C4-2B (cell line): ENCODE measurements at regions not wholly inside any gene's neighbourhood (a gene's known extent, or its start where the extent isn't known, plus 50 kb on each side); places are given as distances from the start of the nearest gene placed in this dataset.
"Not testable (repeated sequence)": the region's sequence is repeated elsewhere in the genome, so short reads cannot be mapped to it uniquely, and the experiment has no call there.

Experiments used
- H3K27ac ChIP-seq: fragments of 450-650 bp; 2 replicates; pipeline ENCODE4 v1.5.1; 2017
- ZFX ChIP-seq: fragments of 450-650 bp; IDR thresholded peaks from 2 replicates; pipeline ENCODE4 v1.6.1; 2017
- TF ChIP-seq, protein P1 (sequence below): fragments of 450-650 bp; conservative IDR thresholded peaks from 2 replicates; pipeline ENCODE4 v1.5.1; 2017; ENCODE audit warnings: mild to moderate bottlenecking

GRCh38 chr6:90364286-90364685 lies 67.6 kb upstream of the BACH2 start:
- no peak overlapping the region for H3K27ac ChIP-seq
- TF ChIP-seq, protein P1, sequence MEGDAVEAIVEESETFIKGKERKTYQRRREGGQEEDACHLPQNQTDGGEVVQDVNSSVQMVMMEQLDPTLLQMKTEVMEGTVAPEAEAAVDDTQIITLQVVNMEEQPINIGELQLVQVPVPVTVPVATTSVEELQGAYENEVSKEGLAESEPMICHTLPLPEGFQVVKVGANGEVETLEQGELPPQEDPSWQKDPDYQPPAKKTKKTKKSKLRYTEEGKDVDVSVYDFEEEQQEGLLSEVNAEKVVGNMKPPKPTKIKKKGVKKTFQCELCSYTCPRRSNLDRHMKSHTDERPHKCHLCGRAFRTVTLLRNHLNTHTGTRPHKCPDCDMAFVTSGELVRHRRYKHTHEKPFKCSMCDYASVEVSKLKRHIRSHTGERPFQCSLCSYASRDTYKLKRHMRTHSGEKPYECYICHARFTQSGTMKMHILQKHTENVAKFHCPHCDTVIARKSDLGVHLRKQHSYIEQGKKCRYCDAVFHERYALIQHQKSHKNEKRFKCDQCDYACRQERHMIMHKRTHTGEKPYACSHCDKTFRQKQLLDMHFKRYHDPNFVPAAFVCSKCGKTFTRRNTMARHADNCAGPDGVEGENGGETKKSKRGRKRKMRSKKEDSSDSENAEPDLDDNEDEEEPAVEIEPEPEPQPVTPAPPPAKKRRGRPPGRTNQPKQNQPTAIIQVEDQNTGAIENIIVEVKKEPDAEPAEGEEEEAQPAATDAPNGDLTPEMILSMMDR = no peak
- no peak for TF ChIP-seq ZFX

DNA sequence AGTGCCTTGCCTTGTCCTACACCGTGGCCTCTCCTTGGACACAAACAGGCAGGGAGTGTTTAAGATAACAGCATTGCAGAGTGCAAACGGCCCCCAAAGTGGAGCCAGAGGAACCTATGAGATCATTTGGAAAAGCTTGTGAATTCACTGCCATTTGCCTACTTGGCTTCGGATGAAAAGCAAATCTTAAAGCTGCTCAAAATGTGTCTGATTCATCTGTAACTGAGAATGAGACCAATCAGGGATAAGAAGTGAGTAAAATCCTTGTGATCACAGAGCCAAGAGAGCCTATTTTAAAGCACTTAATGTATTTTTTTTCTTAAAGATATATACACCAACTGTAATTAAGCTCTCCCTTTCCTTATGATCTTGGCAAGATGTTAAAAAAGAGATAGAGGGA lies 65.7 kb upstream of the BACH2 start:
- no peak overlapping the region for H3K27ac ChIP-seq
- no peak for TF ChIP-seq ZFX
- TF ChIP-seq, protein P1 = no peak

GRCh38 chr6:90361174-90361573 lies 64.5 kb upstream of the BACH2 start:
- TF ChIP-seq, protein P1 = no peak
- no peak for TF ChIP-seq ZFX

DNA sequence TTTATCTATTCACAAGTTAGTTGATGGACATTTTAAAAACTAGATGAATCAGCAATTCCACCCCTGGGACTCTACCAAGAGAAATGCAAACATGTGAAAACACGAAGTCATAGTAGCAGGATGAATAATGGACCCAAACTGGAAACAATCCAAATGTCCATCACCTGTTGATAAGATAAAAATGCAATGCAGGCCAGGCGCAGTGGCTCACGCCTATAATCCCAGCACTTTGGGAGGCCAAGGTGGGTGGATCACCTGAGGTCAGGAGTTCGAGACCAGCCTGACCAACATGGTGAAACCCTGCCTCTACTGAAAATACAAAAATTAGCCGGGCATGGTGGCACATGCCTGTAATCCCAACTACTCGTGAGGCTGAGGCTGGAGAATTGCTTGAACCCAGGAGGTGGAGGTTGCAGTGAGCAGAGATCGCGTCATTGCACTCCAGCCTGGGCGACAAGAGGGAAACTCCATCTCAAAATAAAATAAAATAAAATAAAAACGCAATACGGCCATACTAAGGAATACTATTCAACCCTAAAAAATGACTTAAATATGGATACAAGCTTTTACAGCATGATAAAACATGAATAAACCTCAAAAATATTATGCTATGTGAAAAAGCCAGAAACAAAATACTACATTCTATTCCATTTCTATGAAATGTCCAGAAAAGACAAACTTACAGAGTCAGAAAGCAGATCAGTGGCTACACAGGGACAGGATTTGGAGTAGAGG lies 61.6 kb upstream of the BACH2 start:
- H3K27ac ChIP-seq = not testable (repeated sequence)

More at GRCh38 chr6:90361174-90361573, 64.5 kb upstream of the BACH2 start:
- no peak overlapping the region for H3K27ac ChIP-seq

- TF ChIP-seq ZFX = no peak
- TF ChIP-seq, protein P1 = no peak
- H3K27ac ChIP-seq = no peak overlapping the region
Observed at GRCh38 chr6:90356012-90356421, 59.4 kb upstream of the BACH2 start.

GRCh38 chr6:90354961-90355360 lies 58.3 kb upstream of the BACH2 start:
- H3K27ac ChIP-seq = no peak overlapping the region
- TF ChIP-seq, protein P1 = no peak
- TF ChIP-seq ZFX = no peak

- H3K27ac ChIP-seq = no peak overlapping the region
- TF ChIP-seq, protein P1 = no peak
- TF ChIP-seq ZFX = no peak
Observed at GRCh38 chr6:90351696-90352095, 55.1 kb upstream of the BACH2 start.
